IMR-90 (cell line): ENCODE measurements at regions not wholly inside any gene's neighbourhood (a gene's known extent, or its start where the extent isn't known, plus 50 kb on each side); places are given as distances from the start of the nearest gene placed in this dataset.
"Not testable (repeated sequence)": the region's sequence is repeated elsewhere in the genome, so short reads cannot be mapped to it uniquely, and the experiment has no call there.

ENCODE experiments used
- CHD1 ChIP-seq: IDR thresholded peaks from 2 replicates; pipeline ENCODE4 v1.6.1; 2012; ENCODE audit warnings: low read depth, low read length, improper control_type of control experiment
- POLR2A ChIP-seq: IDR thresholded peaks from 2 replicates; pipeline ENCODE4 v1.6.1; 2012; ENCODE audit warnings: mild to moderate bottlenecking, low read depth, low read length
- RCOR1 ChIP-seq: IDR thresholded peaks from 2 replicates; pipeline ENCODE4 v1.6.1; 2012; ENCODE audit warnings: mild to moderate bottlenecking, low read length, improper control_type of control experiment; ENCODE audit not compliant: insufficient replicate concordance
- TF ChIP-seq, protein P1 (sequence below): conservative IDR thresholded peaks from 2 replicates; pipeline ENCODE4 v1.5.1; 2012; ENCODE audit warnings: mild to moderate bottlenecking, low read depth, low read length, improper control_type of control experiment

DNA sequence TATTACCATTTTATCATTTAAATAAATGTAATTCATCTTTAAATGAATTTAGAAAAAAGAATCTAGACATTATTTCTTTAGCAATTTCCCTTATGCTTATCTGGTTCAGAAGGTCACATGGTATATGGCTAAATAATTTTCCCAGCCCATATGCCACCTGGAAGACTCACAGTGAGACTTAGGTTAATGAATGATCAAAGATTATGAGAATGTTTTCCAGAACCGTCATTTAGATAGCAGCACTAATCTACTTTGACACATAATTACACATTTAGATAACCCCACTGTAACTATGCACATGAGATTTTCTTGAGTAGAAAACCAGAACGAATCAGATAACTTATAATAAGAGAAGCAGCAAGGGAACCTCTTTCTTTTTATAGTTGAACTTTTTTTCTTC, 124.9 kb upstream of the CCDC180 start:
- not testable (repeated sequence) for TF ChIP-seq POLR2A, RCOR1, CHD1
- TF ChIP-seq, protein P1, sequence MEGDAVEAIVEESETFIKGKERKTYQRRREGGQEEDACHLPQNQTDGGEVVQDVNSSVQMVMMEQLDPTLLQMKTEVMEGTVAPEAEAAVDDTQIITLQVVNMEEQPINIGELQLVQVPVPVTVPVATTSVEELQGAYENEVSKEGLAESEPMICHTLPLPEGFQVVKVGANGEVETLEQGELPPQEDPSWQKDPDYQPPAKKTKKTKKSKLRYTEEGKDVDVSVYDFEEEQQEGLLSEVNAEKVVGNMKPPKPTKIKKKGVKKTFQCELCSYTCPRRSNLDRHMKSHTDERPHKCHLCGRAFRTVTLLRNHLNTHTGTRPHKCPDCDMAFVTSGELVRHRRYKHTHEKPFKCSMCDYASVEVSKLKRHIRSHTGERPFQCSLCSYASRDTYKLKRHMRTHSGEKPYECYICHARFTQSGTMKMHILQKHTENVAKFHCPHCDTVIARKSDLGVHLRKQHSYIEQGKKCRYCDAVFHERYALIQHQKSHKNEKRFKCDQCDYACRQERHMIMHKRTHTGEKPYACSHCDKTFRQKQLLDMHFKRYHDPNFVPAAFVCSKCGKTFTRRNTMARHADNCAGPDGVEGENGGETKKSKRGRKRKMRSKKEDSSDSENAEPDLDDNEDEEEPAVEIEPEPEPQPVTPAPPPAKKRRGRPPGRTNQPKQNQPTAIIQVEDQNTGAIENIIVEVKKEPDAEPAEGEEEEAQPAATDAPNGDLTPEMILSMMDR = not testable (repeated sequence)
